ENCODE measurements at regions not wholly inside any gene's neighbourhood (a gene's known extent, or its start where the extent isn't known, plus 50 kb on each side); places are given as distances from the start of the nearest gene placed in this dataset.

- Mint-ChIP-seq H3K4me1 (no peaks in the 10 kb centered on the region), H3K9me3 (ENCODE audit: insufficient read depth) (peaks cover 3% of the 10 kb centered on the region), H3K4me3 (no peak overlapping the region), H3K27ac (no peak overlapping the region), H3K27me3 (no peaks in the 10 kb centered on the region)
- ChIA-PET CTCF (no interaction called here), POLR2A (no interaction called here)
- Histone ChIP-seq H3K27ac (ENCODE audit: low read length in 2 of 2) (no peak overlapping the region), H3K36me3 (replicated peaks in 1 of 2; ENCODE audit: control extremely low read depth in 1 of 2, control insufficient read depth in 1 of 2, extremely low read depth in 1 of 2, insufficient read depth in 2 of 2, low read length in 1 of 2) (no peaks in the 10 kb centered on the region), H3K4me1 (ENCODE audit: control insufficient read depth in 2 of 2, insufficient read depth in 2 of 2, low read length in 2 of 2) (no peaks in the 10 kb centered on the region), H3K4me2 (replicated peaks; ENCODE audit: low read depth, low read length, poor library complexity, severe bottlenecking) (no peak overlapping the region), H4K20me1 (ENCODE audit: control insufficient read depth, insufficient read depth, low read length, poor library complexity, severe bottlenecking) (no peaks in the 10 kb centered on the region), H3K9ac (ENCODE audit: low read length) (no peak overlapping the region), H2AFZ (ENCODE audit: insufficient read depth, low read depth, low read length, poor library complexity, severe bottlenecking) (no peak overlapping the region), H3K27me3 (replicated peaks in 1 of 4; ENCODE audit: control extremely low read depth in 1 of 4, control insufficient read depth in 3 of 4, insufficient read depth in 4 of 4, low read length in 3 of 4) (no peaks in the 10 kb centered on the region), H3K9me3 (ENCODE audit: control extremely low read depth in 1 of 3, control insufficient read depth in 2 of 3, insufficient read depth in 1 of 3, low read length in 2 of 3) (peaks cover 0 to 12% (median 10%) of the 10 kb centered on the region in 3 donors), H3K4me3 (ENCODE audit: control extremely low read depth in 1 of 5, extremely low read depth in 1 of 5, insufficient read depth in 1 of 5, low read depth in 2 of 5, low read length in 4 of 5) (no peak overlapping the region), H3K79me2 (ENCODE audit: control insufficient read depth, insufficient read depth, low read length) (no peaks in the 10 kb centered on the region)
- no peak for DNase-seq
- no peak for ATAC-seq (ENCODE audit: low read depth)
- intact Hi-C loops (cut with micrococcal nuclease) = no loop called here
- 83% methylated on average over 1 of the region's 1 CpG for WGBS (ENCODE audit: insufficient coverage)
- no peak for TF ChIP-seq CTCF (IDR thresholded peaks at IDR 0.05)
- TF ChIP-seq EZH2 (IDR thresholded peaks at IDR 0.05; ENCODE audit: borderline replicate concordance, insufficient read depth, low read depth, low read length, poor library complexity, severe bottlenecking) = no peak
Measured at GRCh38 chr12:87160848-87161601, 868.2 kb downstream of the C12orf50 start.

- TF ChIP-seq EZH2 (IDR thresholded peaks at IDR 0.05; ENCODE audit: borderline replicate concordance, insufficient read depth, low read depth, low read length, poor library complexity, severe bottlenecking) = no peak
- no peak for TF ChIP-seq CTCF (IDR thresholded peaks at IDR 0.05)
- no peak for ATAC-seq (ENCODE audit: low read depth)
- Histone ChIP-seq H2AFZ (ENCODE audit: insufficient read depth, low read depth, low read length, poor library complexity, severe bottlenecking) (no peak overlapping the region), H3K27ac (ENCODE audit: low read length in 2 of 2) (no peak overlapping the region), H4K20me1 (ENCODE audit: control insufficient read depth, insufficient read depth, low read length, poor library complexity, severe bottlenecking) (no peaks in the 10 kb centered on the region), H3K9ac (ENCODE audit: low read length) (no peak overlapping the region), H3K27me3 (replicated peaks in 1 of 4; ENCODE audit: control extremely low read depth in 1 of 4, control insufficient read depth in 3 of 4, insufficient read depth in 4 of 4, low read length in 3 of 4) (no peaks in the 10 kb centered on the region), H3K4me1 (ENCODE audit: control insufficient read depth in 2 of 2, insufficient read depth in 2 of 2, low read length in 2 of 2) (no peaks in the 10 kb centered on the region), H3K79me2 (ENCODE audit: control insufficient read depth, insufficient read depth, low read length) (no peaks in the 10 kb centered on the region), H3K4me3 (ENCODE audit: control extremely low read depth in 1 of 5, extremely low read depth in 1 of 5, insufficient read depth in 1 of 5, low read depth in 2 of 5, low read length in 4 of 5) (no peak overlapping the region), H3K9me3 (ENCODE audit: control extremely low read depth in 1 of 3, control insufficient read depth in 2 of 3, insufficient read depth in 1 of 3, low read length in 2 of 3) (peaks cover 0 to 4% (median 0%) of the 10 kb centered on the region in 3 donors), H3K4me2 (replicated peaks; ENCODE audit: low read depth, low read length, poor library complexity, severe bottlenecking) (no peak overlapping the region), H3K36me3 (replicated peaks in 1 of 2; ENCODE audit: control extremely low read depth in 1 of 2, control insufficient read depth in 1 of 2, extremely low read depth in 1 of 2, insufficient read depth in 2 of 2, low read length in 1 of 2) (no peaks in the 10 kb centered on the region)
- Mint-ChIP-seq H3K9me3 (ENCODE audit: insufficient read depth) (no peaks in the 10 kb centered on the region), H3K27ac (no peak overlapping the region), H3K27me3 (no peaks in the 10 kb centered on the region), H3K4me3 (no peak overlapping the region), H3K4me1 (no peaks in the 10 kb centered on the region)
- DNase-seq = no peak
- intact Hi-C loops (cut with micrococcal nuclease) = no loop called here
- WGBS (ENCODE audit: insufficient coverage) = no CpG with 5 or more reads among the region's 6 CpGs
- ChIA-PET CTCF (no interaction called here), POLR2A (no interaction called here)
Measured at GRCh38 chr12:87157791-87158190, 871.4 kb downstream of the C12orf50 start.

All from B cell (primary cell).